ENCODE measurements at regions not wholly inside any gene's neighbourhood (a gene's known extent, or its start where the extent isn't known, plus 50 kb on each side); places are given as distances from the start of the nearest gene placed in this dataset.

DNA sequence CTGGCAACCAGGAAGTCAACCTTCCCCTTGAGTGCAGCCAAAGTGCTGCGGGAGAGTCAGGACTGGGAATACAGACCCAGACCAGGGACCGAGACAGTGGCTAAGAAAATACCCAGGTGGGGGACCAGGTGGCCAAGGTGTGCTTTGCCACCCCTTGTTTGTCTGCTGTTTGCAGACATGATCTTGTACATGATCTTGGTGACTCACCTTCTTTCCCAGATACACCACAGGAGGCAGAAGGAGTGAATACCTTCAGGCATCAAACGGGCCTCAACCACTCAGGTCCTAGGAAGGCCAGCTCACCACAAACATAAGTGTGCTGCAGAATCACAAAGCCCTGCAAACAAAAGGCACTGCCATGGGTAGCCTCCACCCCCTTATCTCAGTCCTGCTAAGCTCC, 62.0 kb downstream of the CNGA2 start:
- DNase-seq = no peak

GRCh38 chrX:151801980-151802379, 67.4 kb downstream of the CNGA2 start:
- peak; percentile 21 for DNase-seq

- DNase-seq = no peak
Measured at GRCh38 chrX:151806967-151807540, 72.5 kb downstream of the CNGA2 start.

DNA sequence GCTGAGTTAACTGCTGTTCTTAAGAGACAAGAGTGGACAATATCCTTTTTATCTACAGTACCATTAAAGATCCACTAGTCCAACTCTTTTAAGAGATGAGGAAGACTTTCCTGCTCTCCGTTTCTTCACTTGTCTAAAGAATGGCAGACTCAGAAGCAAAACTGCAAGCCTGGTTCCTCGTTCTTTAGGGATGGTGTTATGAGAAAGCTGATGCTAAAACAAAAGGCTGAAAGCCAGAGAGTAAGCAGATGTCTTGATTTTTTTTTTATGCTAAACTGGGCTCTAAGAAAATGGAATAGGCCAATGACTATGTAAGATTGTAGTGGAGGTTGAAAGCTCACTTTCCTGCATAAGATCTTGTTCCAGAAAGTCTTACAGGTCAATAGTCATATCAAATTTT, 78.1 kb downstream of the CNGA2 start:
- DNase-seq = no peak

DNA sequence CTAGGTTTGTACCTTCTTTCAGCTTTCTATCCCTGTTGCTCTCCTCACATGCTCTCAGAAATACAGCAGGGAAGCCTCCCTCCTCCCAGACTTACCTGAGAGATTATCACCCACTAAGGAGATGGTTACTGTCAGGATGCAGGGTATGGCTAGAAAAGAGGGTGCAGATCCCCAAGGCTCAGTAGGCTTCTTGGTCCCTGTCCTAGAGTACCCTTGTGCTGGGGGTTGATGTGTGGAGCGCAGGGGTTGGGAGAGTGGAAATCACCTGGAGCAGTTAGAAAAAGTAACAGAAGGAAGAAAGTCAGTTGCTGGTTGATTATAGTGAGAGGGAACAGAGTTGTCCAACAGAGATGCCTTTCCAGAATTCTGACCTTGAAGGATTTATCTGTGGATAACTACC, 80.2 kb downstream of the CNGA2 start:
- DNase-seq = no peak

DNA sequence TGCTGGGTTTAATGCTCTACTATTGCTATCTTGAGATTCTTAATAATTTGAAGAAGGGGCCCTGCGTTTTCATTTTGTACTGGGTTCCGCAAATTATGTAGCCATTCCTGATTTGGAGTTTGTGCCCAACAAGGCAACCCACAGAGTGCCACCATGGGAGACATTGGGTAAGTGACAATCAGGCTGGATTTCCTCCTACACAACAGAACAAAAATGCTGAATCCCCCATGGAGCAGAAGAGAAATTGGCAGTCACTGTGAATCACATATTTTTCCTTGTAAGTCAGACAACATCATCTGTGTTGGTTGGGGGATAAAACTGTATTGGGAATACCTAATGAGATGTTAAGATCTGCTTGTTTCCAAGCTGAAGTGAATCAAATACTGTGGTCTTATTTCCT, 80.9 kb downstream of the CNGA2 start:
- DNase-seq = no peak

- no peak for DNase-seq
Measured at GRCh38 chrX:151816934-151817333, 82.4 kb downstream of the CNGA2 start.

GRCh38 chrX:151818828-151819227, 84.3 kb downstream of the CNGA2 start:
- no peak for DNase-seq

DNA sequence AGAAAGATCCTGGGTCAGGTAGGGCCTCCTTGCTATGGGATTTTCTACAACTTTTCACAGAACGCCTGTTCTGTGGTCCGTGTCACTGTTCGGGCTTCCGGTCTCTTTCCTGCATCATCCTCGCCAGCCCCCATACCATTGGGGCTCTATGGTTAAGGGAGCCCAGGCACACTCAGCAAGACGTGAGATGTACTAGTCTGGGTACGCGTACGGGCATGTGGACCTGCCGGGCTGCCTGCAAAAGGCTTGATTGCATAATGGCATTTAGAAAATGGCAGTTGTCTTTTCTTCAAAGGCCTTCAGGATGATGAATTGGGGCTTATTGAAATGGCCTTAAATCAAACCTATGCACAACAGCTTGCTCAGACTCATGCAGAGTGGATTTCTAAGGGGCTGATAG, 86.7 kb downstream of the CNGA2 start:
- no peak for DNase-seq

DNA sequence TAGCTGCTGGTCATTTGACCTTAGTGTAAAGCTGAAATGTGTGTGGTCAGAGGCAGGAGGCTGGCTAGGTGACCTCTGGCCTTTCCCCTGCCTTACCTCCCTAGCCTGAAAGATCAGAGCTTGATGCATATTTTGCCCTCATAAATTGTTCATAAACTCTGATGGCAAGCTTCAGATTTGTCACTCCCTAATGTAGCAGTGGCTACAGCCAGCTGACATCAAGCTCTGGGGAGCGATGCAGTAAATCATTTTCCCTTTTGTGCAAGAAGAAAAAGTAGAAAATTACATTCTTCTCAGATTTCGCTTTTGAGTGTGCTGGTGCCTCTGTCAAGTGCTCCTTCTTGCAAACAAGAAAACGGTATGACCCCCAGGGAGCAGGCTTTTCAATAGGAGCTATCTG, 87.7 kb upstream of the MAGEA4 start:
- DNase-seq = no peak

- no peak for DNase-seq
Measured at GRCh38 chrX:151825925-151826485, 86.7 kb upstream of the MAGEA4 start.

DNA sequence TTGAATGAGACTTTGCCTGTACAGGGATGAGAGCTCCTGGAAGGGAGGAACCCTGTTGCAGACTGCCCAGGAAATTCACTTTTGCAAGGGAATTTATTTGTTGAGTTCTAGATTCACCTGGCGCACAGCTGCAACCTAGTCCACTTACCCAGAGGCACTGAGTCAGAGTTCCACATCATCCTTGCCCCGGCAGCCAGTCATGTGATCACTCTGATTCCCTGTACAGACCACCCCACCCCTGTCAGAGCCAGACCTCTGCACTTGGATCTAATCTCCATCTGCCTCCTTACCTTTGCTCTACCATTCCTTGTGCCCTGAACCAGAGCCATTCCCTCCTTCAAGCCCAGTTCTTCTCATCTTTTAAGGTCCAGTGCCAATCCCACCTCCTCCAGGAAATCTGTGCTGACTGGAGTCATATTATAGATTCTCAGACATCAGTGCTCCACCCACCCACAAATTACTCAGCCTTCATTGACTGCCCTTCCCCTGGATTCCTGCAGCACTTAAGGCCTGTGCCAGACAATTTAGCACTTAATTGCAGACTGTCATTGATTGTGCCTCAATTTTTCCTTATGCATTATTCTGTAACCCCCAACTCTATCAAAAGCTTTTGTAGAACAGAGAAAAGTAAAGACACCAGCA, 84.1 kb upstream of the MAGEA4 start:
- no peak for DNase-seq

GRCh38 chrX:151830911-151831310, 81.8 kb upstream of the MAGEA4 start:
- no peak for DNase-seq

DNA sequence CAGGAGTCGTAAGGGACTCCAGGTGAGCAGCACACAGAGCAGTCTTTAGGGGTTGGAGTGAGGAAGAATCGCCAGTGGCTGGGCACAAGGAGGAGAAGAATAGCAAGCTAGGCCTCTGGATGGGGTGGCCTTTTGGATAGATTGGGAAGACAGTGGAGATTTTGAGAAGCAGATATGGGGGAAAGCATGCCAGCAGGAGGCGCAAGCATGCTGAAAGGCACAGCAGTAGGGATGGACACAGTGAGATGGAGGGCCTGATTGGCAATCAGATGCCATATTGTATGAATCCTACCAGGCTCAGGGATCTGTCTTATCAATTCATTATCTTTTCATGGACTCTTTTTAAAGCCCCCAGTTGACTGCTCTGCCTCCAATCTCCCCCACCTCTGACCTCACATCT, 60.4 kb upstream of the MAGEA4 start:
- no peak for DNase-seq

- DNase-seq = no peak
Measured at GRCh38 chrX:151854726-151855495, 57.8 kb upstream of the MAGEA4 start.

DNA sequence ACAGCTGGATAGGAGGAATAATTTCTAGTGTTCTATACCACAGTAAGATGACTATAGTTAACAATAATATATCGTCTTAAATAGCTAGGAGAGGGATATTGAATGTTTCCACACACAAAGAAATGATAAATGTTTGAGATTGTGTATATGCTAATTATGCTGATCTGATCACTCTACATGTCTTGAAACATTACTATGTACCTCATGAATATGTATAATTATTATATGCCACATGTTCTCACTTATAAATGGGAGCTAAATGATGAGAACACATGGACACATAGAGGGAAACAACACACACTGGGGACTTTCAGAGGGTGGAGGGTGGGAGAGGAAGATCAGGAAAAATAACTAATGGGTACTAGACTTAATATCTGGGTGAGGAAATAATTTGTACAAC, 53.2 kb upstream of the MAGEA4 start:
- DNase-seq = no peak

DNA sequence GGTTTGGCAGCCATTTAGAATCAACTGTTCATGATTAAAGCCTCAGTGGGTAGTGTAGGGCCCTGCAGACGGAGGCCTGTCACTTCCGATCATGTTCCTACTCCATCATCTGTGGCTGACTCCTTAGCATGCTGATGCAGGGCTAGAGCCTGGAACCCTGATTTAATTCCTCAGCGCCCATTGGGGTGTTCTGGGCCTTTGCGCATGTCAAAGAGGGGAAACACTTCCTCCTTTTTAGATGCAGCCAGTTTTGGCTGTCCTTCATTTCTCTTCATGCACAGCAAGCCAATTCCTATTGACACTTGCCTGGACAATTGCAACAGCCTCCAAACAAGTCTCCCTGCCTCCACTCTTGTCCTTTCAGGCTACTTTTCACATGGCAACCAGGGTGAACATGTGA, 51.9 kb upstream of the MAGEA4 start:
- DNase-seq = no peak
